ENCODE measurements at regions not wholly inside any gene's neighbourhood (a gene's known extent, or its start where the extent isn't known, plus 50 kb on each side); places are given as distances from the start of the nearest gene placed in this dataset.

DNA sequence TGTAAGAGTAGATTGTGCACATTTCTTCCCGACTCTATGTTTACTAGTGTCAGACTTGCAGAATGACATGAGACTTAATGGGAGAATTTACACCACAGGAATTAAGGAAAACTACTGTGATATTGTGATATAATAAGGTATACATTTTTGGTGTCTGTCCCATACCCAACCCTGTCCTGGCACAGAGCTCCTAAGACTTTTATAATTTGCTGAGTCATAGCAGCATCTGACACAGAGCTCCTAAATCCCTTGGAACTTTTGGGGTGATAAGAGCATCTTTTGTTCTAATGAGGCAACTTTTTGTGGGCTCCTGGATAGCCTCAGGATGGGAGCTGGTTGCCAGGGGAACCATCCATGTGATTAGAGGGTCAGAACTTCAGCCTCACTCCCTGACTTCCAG is 1607.0 kb downstream of the RPA4 start:
- no peak for DNase-seq (ENCODE audit: low spot score)
- H3K9me3 ChIP-seq (ENCODE audit: severe bottlenecking) = no peaks in the 10 kb centered on the region
- no peaks in the 10 kb centered on the region for H3K27me3 ChIP-seq (ENCODE audit: insufficient read depth, poor library complexity, severe bottlenecking)
- no peaks in the 10 kb centered on the region for H3K36me3 ChIP-seq (ENCODE audit: low read depth)
- no peaks in the 10 kb centered on the region for H3K4me1 ChIP-seq (ENCODE audit: insufficient read depth, poor library complexity, severe bottlenecking)
- H3K4me3 ChIP-seq (ENCODE audit: severe bottlenecking) = no peak overlapping the region
- no peak overlapping the region for H3K27ac ChIP-seq (ENCODE audit: poor library complexity, severe bottlenecking)
- no peak for ATAC-seq (ENCODE audit: low read depth)
- TF ChIP-seq, protein P1, sequence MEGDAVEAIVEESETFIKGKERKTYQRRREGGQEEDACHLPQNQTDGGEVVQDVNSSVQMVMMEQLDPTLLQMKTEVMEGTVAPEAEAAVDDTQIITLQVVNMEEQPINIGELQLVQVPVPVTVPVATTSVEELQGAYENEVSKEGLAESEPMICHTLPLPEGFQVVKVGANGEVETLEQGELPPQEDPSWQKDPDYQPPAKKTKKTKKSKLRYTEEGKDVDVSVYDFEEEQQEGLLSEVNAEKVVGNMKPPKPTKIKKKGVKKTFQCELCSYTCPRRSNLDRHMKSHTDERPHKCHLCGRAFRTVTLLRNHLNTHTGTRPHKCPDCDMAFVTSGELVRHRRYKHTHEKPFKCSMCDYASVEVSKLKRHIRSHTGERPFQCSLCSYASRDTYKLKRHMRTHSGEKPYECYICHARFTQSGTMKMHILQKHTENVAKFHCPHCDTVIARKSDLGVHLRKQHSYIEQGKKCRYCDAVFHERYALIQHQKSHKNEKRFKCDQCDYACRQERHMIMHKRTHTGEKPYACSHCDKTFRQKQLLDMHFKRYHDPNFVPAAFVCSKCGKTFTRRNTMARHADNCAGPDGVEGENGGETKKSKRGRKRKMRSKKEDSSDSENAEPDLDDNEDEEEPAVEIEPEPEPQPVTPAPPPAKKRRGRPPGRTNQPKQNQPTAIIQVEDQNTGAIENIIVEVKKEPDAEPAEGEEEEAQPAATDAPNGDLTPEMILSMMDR (IDR thresholded peaks at IDR 0.05; ENCODE audit: poor library complexity, severe bottlenecking) = no peak

DNA sequence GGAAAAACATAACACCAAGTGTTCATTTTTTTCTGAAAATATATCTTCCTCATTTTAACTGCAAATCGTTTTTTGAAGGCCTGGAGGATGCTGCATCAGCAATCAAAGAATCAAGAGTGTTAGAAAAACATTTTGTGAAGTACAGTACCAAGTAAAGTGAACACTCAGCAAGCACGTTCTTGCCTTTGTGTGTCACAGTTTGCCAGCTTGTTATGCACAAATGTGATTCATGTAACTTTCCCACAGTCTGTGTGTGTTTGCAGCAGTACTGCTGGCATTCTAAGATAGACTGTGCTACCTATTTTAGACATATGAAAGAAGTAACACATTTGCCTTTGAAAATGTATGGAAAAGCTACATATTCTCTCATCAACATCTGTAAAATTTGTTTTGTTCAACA is 1617.7 kb downstream of the RPA4 start:
- no peak overlapping the region for H3K4me3 ChIP-seq (ENCODE audit: severe bottlenecking)
- no peak for ATAC-seq (ENCODE audit: low read depth)

DNA sequence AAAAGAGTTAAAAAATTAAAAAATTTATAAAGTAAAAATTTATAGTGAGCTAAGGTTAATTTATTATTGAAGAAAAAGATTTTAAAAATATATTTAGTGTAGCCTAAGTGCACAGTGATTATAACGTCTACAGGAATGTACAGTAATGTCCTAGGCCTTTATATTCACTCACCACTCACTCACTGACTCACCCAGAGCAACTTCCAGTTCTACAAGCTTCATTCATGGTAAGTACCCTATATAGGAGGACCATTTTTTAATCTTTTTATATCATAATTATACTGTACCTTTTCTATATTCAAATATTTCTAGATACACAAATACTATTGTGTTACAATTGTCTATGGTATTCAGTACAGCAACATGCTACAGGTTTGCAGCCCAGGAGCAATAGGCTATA is 1623.2 kb downstream of the RPA4 start:
- Histone ChIP-seq H3K27me3 (ENCODE audit: insufficient read depth, poor library complexity, severe bottlenecking) (no peaks in the 10 kb centered on the region), H3K4me1 (ENCODE audit: insufficient read depth, poor library complexity, severe bottlenecking) (no peaks in the 10 kb centered on the region), H3K9me3 (ENCODE audit: severe bottlenecking) (no peaks in the 10 kb centered on the region), H3K36me3 (ENCODE audit: low read depth) (no peaks in the 10 kb centered on the region), H3K27ac (ENCODE audit: poor library complexity, severe bottlenecking) (no peak overlapping the region), H3K4me3 (ENCODE audit: severe bottlenecking) (no peak overlapping the region)
- DNase-seq (ENCODE audit: low spot score) (no peak), ATAC-seq (ENCODE audit: low read depth) (no peak)
- TF ChIP-seq, protein P1 (IDR thresholded peaks at IDR 0.05; ENCODE audit: poor library complexity, severe bottlenecking) = no peak

More for the DNA sequence above, 1617.7 kb downstream of the RPA4 start:
- Histone ChIP-seq H3K36me3 (ENCODE audit: low read depth) (no peaks in the 10 kb centered on the region), H3K9me3 (ENCODE audit: severe bottlenecking) (no peaks in the 10 kb centered on the region), H3K27ac (ENCODE audit: poor library complexity, severe bottlenecking) (no peak overlapping the region), H3K4me1 (ENCODE audit: insufficient read depth, poor library complexity, severe bottlenecking) (no peaks in the 10 kb centered on the region), H3K27me3 (ENCODE audit: insufficient read depth, poor library complexity, severe bottlenecking) (no peaks in the 10 kb centered on the region)
- TF ChIP-seq, protein P1 (IDR thresholded peaks at IDR 0.05; ENCODE audit: poor library complexity, severe bottlenecking) = no peak
- DNase-seq (ENCODE audit: low spot score) = no peak

DNA sequence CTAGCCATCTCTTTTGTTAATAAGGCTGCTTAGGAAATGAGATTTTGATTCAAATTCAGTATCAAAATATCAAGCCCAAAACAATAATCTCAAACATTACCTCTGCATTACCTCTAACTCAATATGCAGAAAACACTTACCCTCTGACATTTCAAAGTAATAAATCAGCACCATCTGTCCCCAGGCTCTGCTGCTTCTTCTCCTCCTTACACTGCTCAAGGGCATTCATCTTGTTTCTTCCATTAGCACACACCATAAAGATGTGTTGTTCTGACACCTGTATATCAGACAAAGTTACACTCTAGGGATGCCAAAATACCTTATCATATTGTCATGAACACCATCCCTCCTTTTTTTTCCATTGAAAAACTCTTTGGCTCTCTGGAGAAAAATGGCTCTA is 1630.3 kb downstream of the RPA4 start:
- Histone ChIP-seq H3K9me3 (ENCODE audit: severe bottlenecking) (no peaks in the 10 kb centered on the region), H3K27ac (ENCODE audit: poor library complexity, severe bottlenecking) (no peak overlapping the region), H3K4me1 (ENCODE audit: insufficient read depth, poor library complexity, severe bottlenecking) (no peaks in the 10 kb centered on the region), H3K4me3 (ENCODE audit: severe bottlenecking) (no peak overlapping the region), H3K27me3 (ENCODE audit: insufficient read depth, poor library complexity, severe bottlenecking) (no peaks in the 10 kb centered on the region), H3K36me3 (ENCODE audit: low read depth) (no peaks in the 10 kb centered on the region)
- ATAC-seq (ENCODE audit: low read depth) (no peak), DNase-seq (ENCODE audit: low spot score) (no peak)
- TF ChIP-seq, protein P1 (IDR thresholded peaks at IDR 0.05; ENCODE audit: poor library complexity, severe bottlenecking) = no peak

DNA sequence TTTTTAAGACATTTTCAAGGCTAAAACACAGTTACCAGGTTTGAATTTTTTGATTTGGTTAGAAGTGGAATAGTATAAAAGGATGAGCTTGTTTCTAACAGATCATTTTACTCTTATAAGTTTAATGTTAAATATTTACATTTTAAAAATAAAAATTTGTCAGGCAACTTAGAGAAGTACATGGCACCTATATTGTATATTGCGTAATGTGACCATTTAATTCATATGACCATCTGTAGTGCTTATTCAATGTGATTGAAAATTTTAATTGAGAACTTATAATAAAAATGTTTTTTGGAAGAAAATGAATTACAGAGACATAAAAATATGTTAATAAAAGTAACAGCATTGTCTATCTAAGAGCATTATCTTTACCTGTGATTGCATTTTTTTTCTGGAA is 1632.4 kb downstream of the RPA4 start:
- DNase-seq (ENCODE audit: low spot score) = no peak
- Histone ChIP-seq H3K27ac (ENCODE audit: poor library complexity, severe bottlenecking) (no peak overlapping the region), H3K27me3 (ENCODE audit: insufficient read depth, poor library complexity, severe bottlenecking) (no peaks in the 10 kb centered on the region), H3K4me1 (ENCODE audit: insufficient read depth, poor library complexity, severe bottlenecking) (no peaks in the 10 kb centered on the region), H3K4me3 (ENCODE audit: severe bottlenecking) (no peak overlapping the region), H3K36me3 (ENCODE audit: low read depth) (no peaks in the 10 kb centered on the region), H3K9me3 (ENCODE audit: severe bottlenecking) (no peaks in the 10 kb centered on the region)
- ATAC-seq (ENCODE audit: low read depth) = no peak
- TF ChIP-seq, protein P1 (IDR thresholded peaks at IDR 0.05; ENCODE audit: poor library complexity, severe bottlenecking) = no peak
